Upper lobe of left lung (tissue), 4 donors: ENCODE measurements at regions not wholly inside any gene's neighbourhood (a gene's known extent, or its start where the extent isn't known, plus 50 kb on each side); places are given as distances from the start of the nearest gene placed in this dataset.

Experiments used
- EP300 ChIP-seq, 4 donors: sonication (generic); formaldehyde crosslinking; IDR thresholded peaks; one replicate each; pipeline ENCODE4 v1.5.1; 2017; ENCODE audit warnings: antibody characterized with exemption in 4 of 4, control low read depth in 2 of 4
- POLR2A ChIP-seq, 4 donors: fragments of 450-650 bp; IDR thresholded peaks; one replicate each; pipeline ENCODE4 v1.5.1; 2016 to 2017; ENCODE audit warnings: antibody characterized with exemption in 4 of 4, mild to moderate bottlenecking in 2 of 4
- POLR2AphosphoS5 ChIP-seq, 2 donors: sonication (generic); formaldehyde crosslinking; IDR thresholded peaks; one replicate each; pipeline ENCODE4 v1.5.1; 2017; ENCODE audit warnings: antibody characterized with exemption in 2 of 2
- TF ChIP-seq, protein P1 (sequence below), 6 experiments: fragments of 450-650 bp in 4 of 6; fragments of 200-600 bp in 2 of 6; sonication (generic) in 2 of 6; IDR thresholded peaks; one replicate each; pipeline ENCODE4 v1.5.1; 2016 to 2019; ENCODE audit warnings: antibody characterized with exemption in 6 of 6

DNA sequence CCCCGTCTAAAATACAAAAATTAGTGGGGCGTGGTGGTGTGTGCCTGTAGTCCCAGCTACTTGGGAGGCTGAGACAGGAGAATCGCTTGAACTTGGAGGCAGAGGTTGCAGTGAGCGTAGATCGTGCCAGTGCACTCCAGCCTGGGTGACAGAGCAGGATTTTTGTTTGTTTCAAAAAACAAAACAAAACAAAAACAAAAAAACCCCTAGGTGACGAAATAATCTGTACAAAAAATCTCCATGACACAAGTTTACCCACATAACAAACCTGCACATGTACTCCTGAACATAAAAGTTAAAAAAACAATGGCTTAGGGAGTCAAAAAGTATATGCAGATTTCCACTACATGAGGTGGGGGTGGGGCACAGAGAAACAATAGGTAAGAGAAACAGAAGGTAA, 140.5 kb upstream of the ASIC2 start:
- TF ChIP-seq, protein P1, sequence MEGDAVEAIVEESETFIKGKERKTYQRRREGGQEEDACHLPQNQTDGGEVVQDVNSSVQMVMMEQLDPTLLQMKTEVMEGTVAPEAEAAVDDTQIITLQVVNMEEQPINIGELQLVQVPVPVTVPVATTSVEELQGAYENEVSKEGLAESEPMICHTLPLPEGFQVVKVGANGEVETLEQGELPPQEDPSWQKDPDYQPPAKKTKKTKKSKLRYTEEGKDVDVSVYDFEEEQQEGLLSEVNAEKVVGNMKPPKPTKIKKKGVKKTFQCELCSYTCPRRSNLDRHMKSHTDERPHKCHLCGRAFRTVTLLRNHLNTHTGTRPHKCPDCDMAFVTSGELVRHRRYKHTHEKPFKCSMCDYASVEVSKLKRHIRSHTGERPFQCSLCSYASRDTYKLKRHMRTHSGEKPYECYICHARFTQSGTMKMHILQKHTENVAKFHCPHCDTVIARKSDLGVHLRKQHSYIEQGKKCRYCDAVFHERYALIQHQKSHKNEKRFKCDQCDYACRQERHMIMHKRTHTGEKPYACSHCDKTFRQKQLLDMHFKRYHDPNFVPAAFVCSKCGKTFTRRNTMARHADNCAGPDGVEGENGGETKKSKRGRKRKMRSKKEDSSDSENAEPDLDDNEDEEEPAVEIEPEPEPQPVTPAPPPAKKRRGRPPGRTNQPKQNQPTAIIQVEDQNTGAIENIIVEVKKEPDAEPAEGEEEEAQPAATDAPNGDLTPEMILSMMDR (IDR thresholded peaks at IDR 0.05): no peak
- no peak for TF ChIP-seq POLR2AphosphoS5 (IDR thresholded peaks at IDR 0.05)
- TF ChIP-seq POLR2A (IDR thresholded peaks at IDR 0.05): no peak
- TF ChIP-seq EP300 (IDR thresholded peaks at IDR 0.05): no peak
